ENCODE measurements at regions not wholly inside any gene's neighbourhood (a gene's known extent, or its start where the extent isn't known, plus 50 kb on each side); places are given as distances from the start of the nearest gene placed in this dataset.

- TF ChIP-seq EP300 (IDR thresholded peaks at IDR 0.05) (no peak), CTCF (IDR thresholded peaks at IDR 0.05) (no peak)
Measured at GRCh38 chr2:193112986-193113385, 918.3 kb upstream of the TMEFF2 start.

All from suprapubic skin (tissue), 3 donors.